Activated CD8-positive, alpha-beta T cell treated with anti-CD3 and anti-CD28 coated beads for 36 hours (primary cell): ENCODE measurements at regions not wholly inside any gene's neighbourhood (a gene's known extent, or its start where the extent isn't known, plus 50 kb on each side); places are given as distances from the start of the nearest gene placed in this dataset.

ENCODE experiments used
- ATAC-seq: fragments of 200-7000 bp; cut with Tn5 transposase; one replicate; pipeline ENCODE4 v1.10.0; 2021; ENCODE audit warnings: mild to moderate bottlenecking, moderate library complexity
- CTCF ChIA-PET: fragments of 350-600 bp; sonication (Branson Sonifier 250); formaldehyde crosslinking; loops from one replicate; lab custom pipeline; 2021; ENCODE audit warnings: antibody characterized with exemption; lab: Charles Lee
- POLR2A ChIA-PET: fragments of 350-600 bp; sonication (Branson Sonifier 250); formaldehyde crosslinking; loops from one replicate; lab custom pipeline; 2021; ENCODE audit warnings: antibody characterized with exemption; lab: Charles Lee
- DNase-seq: peaks from one replicate; pipeline ENCODE4 v3.0.0-alpha.2; 2020
- H3K27ac Mint-ChIP-seq: one replicate; pipeline ENCODE4 v1.8.0; 2021; ENCODE audit warnings: mild to moderate bottlenecking, mixed read lengths
- H3K27me3 Mint-ChIP-seq: one replicate; pipeline ENCODE4 v1.8.0; 2021; ENCODE audit warnings: mixed read lengths
- H3K36me3 Mint-ChIP-seq: one replicate; pipeline ENCODE4 v1.8.0; 2021; ENCODE audit warnings: low read depth, mixed read lengths
- H3K4me1 Mint-ChIP-seq: one replicate; pipeline ENCODE4 v1.8.0; 2021; ENCODE audit warnings: low read depth, mixed read lengths
- H3K4me3 Mint-ChIP-seq: one replicate; pipeline ENCODE4 v1.8.0; 2021; ENCODE audit warnings: mild to moderate bottlenecking, moderate library complexity, mixed read lengths
- H3K9me3 Mint-ChIP-seq: one replicate; pipeline ENCODE4 v1.8.0; 2021; ENCODE audit warnings: mixed read lengths
- CTCF ChIP-seq: fragments of 200-600 bp; IDR thresholded peaks from one replicate; pipeline ENCODE4 v1.8.0; 2022; ENCODE audit warnings: antibody characterized with exemption, mild to moderate bottlenecking
- intact Hi-C: fragments of 100-400 bp; cut with micrococcal nuclease; formaldehyde crosslinking; loops from one replicate; pipeline ENCODE4 v1.10.0; 2022

- DNase-seq (no peak), ATAC-seq (no peak)
- ChIA-PET CTCF (no interaction called here), POLR2A (no interaction called here)
- intact Hi-C loops, result no loop called here
- Mint-ChIP-seq H3K4me1 (no peaks in the 10 kb centered on the region), H3K27ac (no peak overlapping the region), H3K9me3 (no peaks in the 10 kb centered on the region), H3K36me3 (no peaks in the 10 kb centered on the region), H3K4me3 (no peak overlapping the region), H3K27me3 (no peaks in the 10 kb centered on the region)
- TF ChIP-seq CTCF, result no peak
Observed at GRCh38 chr2:21772624-21773023, 648.9 kb downstream of the TDRD15 start.

GRCh38 chr2:21773168-21773567, 649.4 kb downstream of the TDRD15 start:
- Mint-ChIP-seq H3K4me1 (no peaks in the 10 kb centered on the region), H3K9me3 (no peaks in the 10 kb centered on the region), H3K4me3 (no peak overlapping the region), H3K36me3 (no peaks in the 10 kb centered on the region), H3K27me3 (no peaks in the 10 kb centered on the region), H3K27ac (no peak overlapping the region)
- DNase-seq, result no peak
- ATAC-seq, result no peak
- CTCF ChIA-PET, result no interaction called here
- intact Hi-C loops, result no loop called here
- POLR2A ChIA-PET, result no interaction called here
- no peak for TF ChIP-seq CTCF

GRCh38 chr2:21774691-21775368, 651.1 kb downstream of the TDRD15 start:
- ATAC-seq (no peak), DNase-seq (no peak)
- ChIA-PET CTCF (no interaction called here), POLR2A (no interaction called here)
- Mint-ChIP-seq H3K27me3 (no peaks in the 10 kb centered on the region), H3K36me3 (no peaks in the 10 kb centered on the region), H3K9me3 (no peaks in the 10 kb centered on the region), H3K27ac (no peak overlapping the region), H3K4me1 (no peaks in the 10 kb centered on the region), H3K4me3 (no peak overlapping the region)
- intact Hi-C loops, result no loop called here
- TF ChIP-seq CTCF, result no peak

- Mint-ChIP-seq H3K9me3 (peaks cover 2% of the 10 kb centered on the region), H3K4me1 (no peaks in the 10 kb centered on the region), H3K27ac (no peak overlapping the region), H3K27me3 (no peaks in the 10 kb centered on the region), H3K36me3 (no peaks in the 10 kb centered on the region), H3K4me3 (no peak overlapping the region)
- intact Hi-C loops, result no loop called here
- no peak for DNase-seq
- ChIA-PET POLR2A (no interaction called here), CTCF (no interaction called here)
- no peak for ATAC-seq
- TF ChIP-seq CTCF, result no peak
Observed at GRCh38 chr2:21779786-21780185, 656.0 kb downstream of the TDRD15 start.

- DNase-seq (no peak), ATAC-seq (no peak)
- Mint-ChIP-seq H3K4me1 (no peaks in the 10 kb centered on the region), H3K4me3 (no peak overlapping the region), H3K27me3 (no peaks in the 10 kb centered on the region), H3K27ac (no peak overlapping the region), H3K36me3 (no peaks in the 10 kb centered on the region), H3K9me3 (peaks cover 2% of the 10 kb centered on the region)
- CTCF ChIA-PET, result no interaction called here
- intact Hi-C loops, result no loop called here
- POLR2A ChIA-PET, result no interaction called here
- no peak for TF ChIP-seq CTCF
Observed at GRCh38 chr2:21781962-21782361, 658.2 kb downstream of the TDRD15 start.
